Sigmoid colon (tissue), 3 donors: ENCODE measurements at regions not wholly inside any gene's neighbourhood (a gene's known extent, or its start where the extent isn't known, plus 50 kb on each side); places are given as distances from the start of the nearest gene placed in this dataset.

Experiments used
- POLR2A ChIP-seq, 2 donors: fragments of 450-650 bp; IDR thresholded peaks; one replicate each; pipeline ENCODE4 v1.6.1; 2016; ENCODE audit warnings: antibody characterized with exemption in 2 of 2, mild to moderate bottlenecking in 2 of 2, moderate library complexity in 2 of 2
- TF ChIP-seq, protein P1 (sequence below), 4 experiments: fragments of 450-650 bp in 3 of 4; fragments of 200-600 bp in 1 of 4; IDR thresholded peaks; one replicate each; pipeline ENCODE4 v1.5.1; 2016 to 2019; ENCODE audit warnings: antibody characterized with exemption in 4 of 4, mild to moderate bottlenecking in 3 of 4, moderate library complexity in 2 of 4

DNA sequence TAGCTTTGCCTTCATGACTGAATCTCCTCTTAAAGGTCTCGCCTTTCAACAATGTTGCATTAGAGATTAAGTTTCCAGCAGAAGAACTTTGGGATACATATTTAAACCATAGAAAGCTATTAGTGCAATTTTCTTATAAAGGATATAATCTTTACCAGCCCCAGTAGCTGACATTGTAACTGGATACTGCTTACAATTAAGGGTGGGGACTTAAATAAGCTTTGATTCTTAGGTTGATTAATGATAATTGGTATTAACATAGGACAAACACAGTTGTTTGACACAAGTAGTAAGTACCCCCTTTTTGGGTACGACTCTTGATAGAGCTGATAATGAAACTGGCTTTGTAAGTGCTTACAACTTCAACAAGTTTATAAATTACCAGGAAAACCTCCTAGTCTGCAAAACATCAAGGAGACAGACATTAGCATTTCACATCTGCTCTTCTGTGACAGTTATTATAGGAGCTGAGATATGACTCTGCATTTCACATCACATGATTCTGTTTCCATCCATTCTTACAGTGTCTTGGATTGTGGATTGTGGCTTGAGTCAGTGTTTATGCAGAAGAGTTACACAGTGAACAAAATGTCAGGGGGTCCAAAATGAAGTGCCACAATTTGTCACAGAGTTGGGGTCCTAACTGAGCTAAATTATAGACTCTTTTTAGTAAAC is 249.1 kb upstream of the E2F7 start:
- TF ChIP-seq, protein P1, sequence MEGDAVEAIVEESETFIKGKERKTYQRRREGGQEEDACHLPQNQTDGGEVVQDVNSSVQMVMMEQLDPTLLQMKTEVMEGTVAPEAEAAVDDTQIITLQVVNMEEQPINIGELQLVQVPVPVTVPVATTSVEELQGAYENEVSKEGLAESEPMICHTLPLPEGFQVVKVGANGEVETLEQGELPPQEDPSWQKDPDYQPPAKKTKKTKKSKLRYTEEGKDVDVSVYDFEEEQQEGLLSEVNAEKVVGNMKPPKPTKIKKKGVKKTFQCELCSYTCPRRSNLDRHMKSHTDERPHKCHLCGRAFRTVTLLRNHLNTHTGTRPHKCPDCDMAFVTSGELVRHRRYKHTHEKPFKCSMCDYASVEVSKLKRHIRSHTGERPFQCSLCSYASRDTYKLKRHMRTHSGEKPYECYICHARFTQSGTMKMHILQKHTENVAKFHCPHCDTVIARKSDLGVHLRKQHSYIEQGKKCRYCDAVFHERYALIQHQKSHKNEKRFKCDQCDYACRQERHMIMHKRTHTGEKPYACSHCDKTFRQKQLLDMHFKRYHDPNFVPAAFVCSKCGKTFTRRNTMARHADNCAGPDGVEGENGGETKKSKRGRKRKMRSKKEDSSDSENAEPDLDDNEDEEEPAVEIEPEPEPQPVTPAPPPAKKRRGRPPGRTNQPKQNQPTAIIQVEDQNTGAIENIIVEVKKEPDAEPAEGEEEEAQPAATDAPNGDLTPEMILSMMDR (IDR thresholded peaks at IDR 0.05), result no peak
- no peak for TF ChIP-seq POLR2A (IDR thresholded peaks at IDR 0.05)
